Coronary artery (tissue), 2 donors: ENCODE measurements at regions not wholly inside any gene's neighbourhood (a gene's known extent, or its start where the extent isn't known, plus 50 kb on each side); places are given as distances from the start of the nearest gene placed in this dataset.

Experiments used
- DNase-seq: peaks from one replicate; pipeline ENCODE4 v3.0.0-alpha.2; 2017; ENCODE audit warnings: low spot score
- H3K27ac ChIP-seq, 2 donors: fragments of 200-600 bp; sonication (generic); one replicate each; pipeline ENCODE4 v1.5.1; 2016 to 2019
- H3K4me3 ChIP-seq: fragments of 200-600 bp; sonication (generic); 2 replicates; pipeline ENCODE4 v1.5.1; 2016; ENCODE audit warnings: mild to moderate bottlenecking, moderate library complexity
- TF ChIP-seq, protein P1 (sequence below): fragments of 200-600 bp; sonication (generic); IDR thresholded peaks from one replicate; pipeline ENCODE4 v1.5.1; 2019; ENCODE audit warnings: antibody characterized with exemption

DNA sequence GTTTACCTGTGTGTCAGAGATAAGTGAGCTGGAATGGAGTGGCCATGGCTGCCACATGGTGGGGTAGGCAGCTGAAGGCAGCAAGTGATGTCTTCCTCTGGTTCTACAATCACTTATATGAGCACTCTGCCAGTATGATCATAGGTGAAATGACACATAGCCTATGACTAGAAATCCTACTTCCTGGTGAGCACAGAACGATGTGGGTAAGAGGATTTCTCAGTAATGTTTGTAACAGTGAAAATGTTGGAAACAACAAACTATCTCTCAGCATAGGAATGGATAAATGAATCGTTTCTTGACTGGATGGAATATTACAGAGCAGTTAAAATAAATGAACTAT, 187.0 kb upstream of the S1PR3 start:
- TF ChIP-seq, protein P1, sequence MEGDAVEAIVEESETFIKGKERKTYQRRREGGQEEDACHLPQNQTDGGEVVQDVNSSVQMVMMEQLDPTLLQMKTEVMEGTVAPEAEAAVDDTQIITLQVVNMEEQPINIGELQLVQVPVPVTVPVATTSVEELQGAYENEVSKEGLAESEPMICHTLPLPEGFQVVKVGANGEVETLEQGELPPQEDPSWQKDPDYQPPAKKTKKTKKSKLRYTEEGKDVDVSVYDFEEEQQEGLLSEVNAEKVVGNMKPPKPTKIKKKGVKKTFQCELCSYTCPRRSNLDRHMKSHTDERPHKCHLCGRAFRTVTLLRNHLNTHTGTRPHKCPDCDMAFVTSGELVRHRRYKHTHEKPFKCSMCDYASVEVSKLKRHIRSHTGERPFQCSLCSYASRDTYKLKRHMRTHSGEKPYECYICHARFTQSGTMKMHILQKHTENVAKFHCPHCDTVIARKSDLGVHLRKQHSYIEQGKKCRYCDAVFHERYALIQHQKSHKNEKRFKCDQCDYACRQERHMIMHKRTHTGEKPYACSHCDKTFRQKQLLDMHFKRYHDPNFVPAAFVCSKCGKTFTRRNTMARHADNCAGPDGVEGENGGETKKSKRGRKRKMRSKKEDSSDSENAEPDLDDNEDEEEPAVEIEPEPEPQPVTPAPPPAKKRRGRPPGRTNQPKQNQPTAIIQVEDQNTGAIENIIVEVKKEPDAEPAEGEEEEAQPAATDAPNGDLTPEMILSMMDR = no peak
- DNase-seq = no peak
- Histone ChIP-seq H3K4me3 (no peak overlapping the region), H3K27ac (no peak overlapping the region)

DNA sequence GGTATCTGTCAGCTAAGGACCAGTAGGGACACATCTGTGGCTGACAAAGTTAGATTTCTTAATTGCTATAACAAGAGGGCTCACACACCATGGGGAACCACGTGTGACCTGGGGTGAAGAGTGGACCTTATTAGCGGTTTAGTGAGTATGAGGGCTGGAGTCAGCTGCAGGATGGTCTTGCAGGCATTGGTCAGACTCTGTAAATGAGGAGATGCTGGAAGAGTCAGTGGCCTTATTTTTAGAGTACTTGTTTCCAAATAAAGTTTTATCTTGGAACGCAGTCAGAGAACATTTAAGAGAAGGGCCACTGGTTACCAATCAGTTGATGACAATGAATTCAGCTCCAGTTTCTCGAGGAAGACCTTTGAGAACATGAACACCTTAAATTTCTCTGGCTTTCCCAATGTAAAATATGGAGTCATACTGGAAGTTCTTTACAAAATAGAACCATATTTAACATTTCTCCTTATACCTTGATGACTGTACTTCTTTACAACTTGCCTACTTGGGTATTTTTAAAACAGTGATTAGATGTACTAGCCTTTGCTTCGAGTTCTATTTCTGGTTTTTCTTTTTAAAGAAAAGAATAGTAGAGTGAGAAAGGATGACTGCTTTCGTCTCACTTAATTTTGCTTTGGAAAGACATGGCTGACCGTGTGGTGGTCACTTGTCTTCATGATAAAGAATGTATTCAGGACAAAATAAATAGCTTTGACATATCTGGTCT, 185.9 kb upstream of the S1PR3 start:
- no peak for DNase-seq
- H3K27ac ChIP-seq = peak overlapping the region; percentile 17 to 41
- TF ChIP-seq, protein P1 = no peak

DNA sequence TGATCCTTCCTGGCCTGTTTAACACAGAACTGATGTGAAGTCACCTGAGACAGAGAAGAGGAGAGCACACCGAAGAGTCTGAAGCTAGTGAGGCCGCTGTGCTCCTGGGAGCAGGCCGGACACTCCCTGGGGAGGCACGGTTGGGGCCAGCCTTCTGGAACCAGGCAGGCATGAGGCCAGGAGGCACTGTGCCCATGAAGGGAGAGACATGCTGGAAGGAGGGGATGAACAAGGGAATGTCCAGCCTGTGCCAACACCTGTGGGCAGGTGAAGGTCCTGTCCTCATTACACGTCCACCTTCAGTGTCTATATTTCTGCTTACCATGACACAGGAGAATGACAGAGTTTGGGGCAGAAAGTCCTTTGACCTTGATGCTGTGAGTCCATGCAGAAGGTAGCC, 183.8 kb upstream of the S1PR3 start:
- peak; percentile 55 for DNase-seq
- TF ChIP-seq, protein P1 = no peak
- no peak overlapping the region for H3K4me3 ChIP-seq
- no peak overlapping the region for H3K27ac ChIP-seq

More for the DNA sequence above, 185.9 kb upstream of the S1PR3 start:
- H3K4me3 ChIP-seq = no peak overlapping the region

DNA sequence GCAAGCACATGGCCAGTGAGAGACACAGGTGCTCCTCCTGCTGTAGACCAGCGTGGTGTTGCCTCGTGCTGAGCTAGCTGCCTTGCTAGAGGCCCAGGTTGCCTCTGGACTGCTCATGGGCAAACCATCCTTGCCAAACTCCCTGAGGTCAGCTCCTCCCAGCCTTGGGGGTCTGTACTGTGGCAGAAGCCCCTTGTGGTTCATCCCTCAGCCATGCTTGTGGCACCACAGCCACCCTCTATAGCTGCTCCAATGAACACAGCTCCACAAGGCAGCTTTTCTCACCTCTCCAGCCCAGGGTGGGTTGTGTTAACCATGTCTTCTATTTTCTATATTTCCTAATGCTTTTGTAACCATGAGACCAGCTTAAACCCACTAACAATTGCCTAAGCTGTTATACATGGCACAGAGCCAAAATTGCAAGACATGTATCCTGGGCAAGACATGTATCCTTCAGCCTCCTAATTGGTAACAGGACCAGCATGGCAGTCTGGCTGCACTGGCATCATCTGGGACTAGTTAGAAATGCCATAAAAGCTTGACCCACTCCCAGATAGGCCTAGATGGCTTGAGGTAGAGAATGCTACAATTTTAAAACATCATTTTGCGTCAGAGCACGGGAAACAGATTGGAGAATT, 183.1 kb upstream of the S1PR3 start:
- H3K4me3 ChIP-seq = no peak overlapping the region
- no peak overlapping the region for H3K27ac ChIP-seq
- peak; percentile 64 for DNase-seq
- TF ChIP-seq, protein P1 = no peak

DNA sequence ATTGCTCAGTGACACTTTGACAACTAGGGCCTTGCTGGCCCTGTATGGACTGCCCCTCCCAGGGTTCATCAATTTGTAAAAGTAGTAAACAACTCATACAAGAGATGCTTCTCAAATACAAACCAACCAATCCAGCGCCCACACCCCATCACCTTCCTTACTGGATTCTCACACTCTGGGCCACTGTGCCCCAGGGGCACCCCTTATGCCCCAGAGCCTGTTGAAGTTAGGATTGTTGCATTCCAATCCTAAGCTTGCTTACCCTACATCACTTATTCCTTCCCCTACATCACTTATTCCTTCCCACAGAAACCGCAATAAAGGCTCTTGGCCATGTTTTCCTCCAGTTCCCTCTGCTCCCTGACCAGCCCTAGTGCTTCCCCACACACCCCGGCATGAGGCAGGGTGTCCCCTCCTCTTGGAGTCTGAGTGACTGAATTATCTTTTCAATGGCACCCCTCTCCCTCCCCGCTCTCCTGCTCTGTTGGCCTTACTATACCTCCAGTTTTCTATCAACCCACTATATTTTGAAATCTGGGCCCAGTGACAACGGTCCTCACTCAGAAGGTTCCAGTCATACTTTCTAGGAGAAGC, 182.4 kb upstream of the S1PR3 start:
- no peak overlapping the region for H3K4me3 ChIP-seq
- TF ChIP-seq, protein P1 = no peak
- no peak overlapping the region for H3K27ac ChIP-seq
- DNase-seq = peak; percentile 52

DNA sequence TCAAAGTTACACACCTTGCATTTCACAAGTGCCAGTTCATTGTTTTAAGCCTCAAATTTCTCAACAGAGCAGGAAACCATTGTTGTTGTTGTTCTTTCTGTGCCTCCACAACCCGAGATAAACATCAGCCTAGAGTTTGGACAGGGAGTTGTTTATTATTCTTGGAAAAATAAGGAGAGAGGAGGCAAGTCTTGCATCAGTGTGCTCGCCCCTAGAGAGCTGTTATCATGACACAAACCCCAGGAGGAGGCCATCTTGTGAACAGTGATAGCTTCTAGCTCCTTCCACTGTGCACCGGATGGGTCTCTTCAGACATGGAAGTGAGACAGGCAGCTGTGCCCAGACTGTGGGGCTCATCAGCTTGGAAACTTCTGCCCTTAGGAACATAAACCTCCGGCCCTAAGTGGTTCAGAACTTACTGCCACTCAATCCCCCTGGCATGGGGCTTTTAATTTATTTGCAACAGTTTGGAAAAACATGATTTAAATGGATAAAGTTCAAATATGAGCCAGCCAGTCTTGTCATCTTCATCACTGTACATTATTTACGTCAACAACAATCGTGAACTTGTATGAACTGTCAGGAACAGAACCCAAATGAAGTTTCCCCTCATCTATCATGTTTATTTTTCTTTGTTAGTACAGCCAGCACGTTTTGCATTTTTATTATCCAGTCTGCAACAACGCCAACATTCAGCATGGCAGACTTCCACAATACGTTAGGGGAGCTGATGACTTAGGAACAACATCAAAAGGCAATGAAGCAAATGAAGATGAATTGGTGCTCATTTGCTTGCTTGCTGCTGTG, 181.7 kb upstream of the S1PR3 start:
- Histone ChIP-seq H3K27ac (no peak overlapping the region), H3K4me3 (no peak overlapping the region)
- DNase-seq = peak; percentile 19
- TF ChIP-seq, protein P1 = no peak
